Left ventricle myocardium inferior (tissue), 1 donor: ENCODE measurements at regions not wholly inside any gene's neighbourhood (a gene's known extent, or its start where the extent isn't known, plus 50 kb on each side); places are given as distances from the start of the nearest gene placed in this dataset.

Experiments
- DNase-seq: peaks from one replicate; pipeline ENCODE4 v3.0.0-alpha.2; 2020
- H3K27ac ChIP-seq: fragments of 200-600 bp; replicated peaks from 2 replicates; pipeline ENCODE4 v1.8.0; 2021
- H3K27me3 ChIP-seq: fragments of 200-600 bp; 2 replicates; pipeline ENCODE4 v1.8.0; 2021; ENCODE audit warnings: low read depth
- H3K36me3 ChIP-seq: fragments of 200-600 bp; 2 replicates; pipeline ENCODE4 v1.8.0; 2021
- H3K4me1 ChIP-seq: fragments of 200-600 bp; 2 replicates; pipeline ENCODE4 v1.8.0; 2021
- H3K4me3 ChIP-seq: fragments of 200-600 bp; 2 replicates; pipeline ENCODE4 v1.8.0; 2021; ENCODE audit warnings: mild to moderate bottlenecking, moderate library complexity
- H3K9me3 ChIP-seq: fragments of 200-600 bp; replicated peaks from 2 replicates; pipeline ENCODE4 v1.8.0; 2021
- CTCF ChIP-seq: fragments of 200-600 bp; IDR thresholded peaks from 2 replicates; pipeline ENCODE4 v1.8.0; 2021; ENCODE audit warnings: antibody characterized with exemption, mild to moderate bottlenecking, borderline replicate concordance
- intact Hi-C: fragments of 100-400 bp; cut with micrococcal nuclease; formaldehyde crosslinking; loops from one replicate; pipeline ENCODE4 v1.11.0; 2022
- donor health status: DM: no; HTN: yes; CAD: no; lungs with severe emphysema.

DNA sequence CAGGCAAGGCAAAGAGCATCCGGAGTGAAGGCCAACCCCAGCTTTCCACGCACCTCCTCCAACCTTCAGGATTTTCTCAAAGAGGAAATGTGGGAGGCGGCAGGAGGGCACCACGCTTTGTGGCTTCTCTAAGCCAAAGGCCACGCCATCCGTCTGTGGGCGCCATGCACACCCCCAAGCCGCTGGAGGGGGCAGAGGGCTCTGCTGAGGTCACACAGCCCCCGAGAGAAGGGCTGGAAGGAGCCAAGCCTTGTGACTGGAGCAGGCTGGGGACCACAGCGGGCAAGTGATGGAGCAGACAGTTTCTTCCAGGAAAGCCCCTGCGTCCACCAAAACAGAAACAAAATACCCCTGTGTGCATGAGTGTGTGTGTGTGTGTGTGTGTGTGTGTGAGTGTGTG lies 527.4 kb downstream of the BRD1 start:
- Histone ChIP-seq H3K27ac (no peak overlapping the region), H3K4me3 (no peak overlapping the region), H3K36me3 (no peaks in the 10 kb centered on the region), H3K27me3 (peaks cover 71% of the 10 kb centered on the region), H3K4me1 (peaks cover 3% of the 10 kb centered on the region), H3K9me3 (peaks cover under 1% of the 10 kb centered on the region)
- intact Hi-C loops = no loop called here
- no peak for DNase-seq
- TF ChIP-seq CTCF = no peak

- Histone ChIP-seq H3K36me3 (no peaks in the 10 kb centered on the region), H3K27me3 (peaks cover 67% of the 10 kb centered on the region), H3K9me3 (peaks cover 5% of the 10 kb centered on the region), H3K4me3 (no peak overlapping the region), H3K27ac (no peak overlapping the region), H3K4me1 (peaks cover 1% of the 10 kb centered on the region)
- no peak for DNase-seq
- intact Hi-C loops = no loop called here
- no peak for TF ChIP-seq CTCF
Measured at GRCh38 chr22:49299821-49300231, 527.8 kb downstream of the BRD1 start.

DNA sequence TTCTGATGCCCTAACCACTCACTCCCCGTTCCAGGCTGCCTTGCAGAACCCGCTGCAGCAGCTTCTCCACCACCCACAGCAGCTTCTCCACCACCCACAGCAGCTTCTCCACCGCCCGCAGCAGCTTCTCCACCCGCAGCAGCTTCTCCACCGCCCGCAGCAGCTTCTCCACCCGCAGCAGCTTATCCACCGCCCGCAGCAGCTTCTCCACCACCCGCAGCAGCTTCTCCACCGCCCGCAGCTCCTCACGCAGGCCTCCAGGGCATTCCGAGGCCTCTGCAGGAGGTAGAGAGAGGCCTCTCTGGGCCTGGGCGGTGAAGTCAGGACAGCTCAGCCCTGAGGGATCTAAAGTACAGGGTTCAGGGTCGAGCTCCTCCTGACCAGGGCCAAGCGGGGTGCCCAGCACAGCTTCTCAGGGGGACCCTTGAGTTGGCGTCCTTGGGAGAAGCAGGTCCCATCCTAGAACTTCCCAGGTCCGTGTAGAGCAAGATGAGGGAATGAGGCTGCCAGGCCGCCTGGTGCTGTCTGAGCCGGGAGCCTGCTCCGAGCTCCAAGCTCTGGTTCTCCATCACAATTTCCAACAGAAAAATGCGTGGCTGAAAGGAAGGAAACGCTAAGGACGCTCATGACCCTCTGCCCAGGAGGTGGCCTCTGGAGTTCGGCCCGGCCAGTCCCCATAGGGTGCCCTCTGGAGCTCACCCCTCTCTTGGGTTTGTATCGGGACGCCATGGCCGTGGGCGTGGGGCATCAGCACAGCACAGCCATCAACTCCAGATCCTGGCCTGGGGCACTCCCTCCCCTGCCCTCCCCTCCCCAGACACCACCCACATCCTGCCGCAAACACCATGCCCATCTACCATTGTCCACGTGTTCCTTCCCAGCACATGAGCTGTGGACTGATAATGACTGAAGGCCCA lies 528.6 kb downstream of the BRD1 start:
- no peak for DNase-seq
- Histone ChIP-seq H3K27me3 (peaks cover 60% of the 10 kb centered on the region), H3K27ac (no peak overlapping the region), H3K9me3 (peaks cover 12% of the 10 kb centered on the region), H3K4me3 (no peak overlapping the region), H3K36me3 (no peaks in the 10 kb centered on the region), H3K4me1 (no peaks in the 10 kb centered on the region)
- TF ChIP-seq CTCF = no peak
- intact Hi-C loops = no loop called here

DNA sequence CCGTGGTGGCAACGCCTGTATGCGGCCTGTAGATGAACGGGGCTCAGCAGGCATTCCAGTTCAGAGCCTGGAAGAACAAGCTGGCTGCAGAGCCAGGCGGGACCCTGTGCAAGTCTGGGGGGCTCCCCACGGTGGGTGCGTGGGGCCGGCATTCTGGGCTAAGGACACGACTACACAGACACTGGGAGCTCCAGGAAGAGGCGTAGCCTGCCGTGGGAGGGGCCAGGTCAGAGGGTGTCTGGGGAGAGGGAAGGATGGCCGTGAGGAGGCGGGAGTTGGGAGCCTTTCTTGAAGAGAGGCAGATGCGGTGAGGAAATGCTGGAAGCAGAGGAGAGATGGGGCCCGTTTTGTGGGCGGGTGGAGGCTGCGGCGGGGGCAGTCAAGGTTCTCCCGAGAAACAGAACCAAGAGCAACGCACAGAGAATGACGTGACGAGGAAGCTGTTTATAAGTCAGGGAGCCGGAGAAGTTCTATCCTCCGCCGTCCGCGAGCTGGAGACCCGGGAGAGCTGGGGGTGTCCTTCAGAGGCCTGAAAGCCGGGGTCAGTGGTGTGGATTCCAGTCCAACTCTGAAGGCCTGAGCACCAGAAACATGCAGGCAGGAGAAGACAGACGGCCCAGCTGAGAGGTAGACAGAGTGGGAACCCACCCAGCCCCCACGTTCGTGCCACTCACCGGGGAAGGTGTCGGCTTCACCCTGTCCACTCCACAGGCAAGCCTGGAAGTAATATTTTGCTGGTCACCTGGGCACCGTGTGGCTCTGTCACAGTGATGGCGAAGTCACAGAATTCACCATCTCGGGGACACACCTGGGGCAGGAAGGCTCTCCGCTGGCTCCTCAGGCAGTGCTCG lies 529.6 kb downstream of the BRD1 start:
- no peaks in the 10 kb centered on the region for H3K4me1 ChIP-seq
- no peak for DNase-seq
- H3K9me3 ChIP-seq = peaks cover 22% of the 10 kb centered on the region
- peaks cover 50% of the 10 kb centered on the region for H3K27me3 ChIP-seq
- no peaks in the 10 kb centered on the region for H3K36me3 ChIP-seq
- no peak for TF ChIP-seq CTCF
- intact Hi-C loops = no loop called here
- H3K27ac ChIP-seq = no peak overlapping the region
- H3K4me3 ChIP-seq = no peak overlapping the region

DNA sequence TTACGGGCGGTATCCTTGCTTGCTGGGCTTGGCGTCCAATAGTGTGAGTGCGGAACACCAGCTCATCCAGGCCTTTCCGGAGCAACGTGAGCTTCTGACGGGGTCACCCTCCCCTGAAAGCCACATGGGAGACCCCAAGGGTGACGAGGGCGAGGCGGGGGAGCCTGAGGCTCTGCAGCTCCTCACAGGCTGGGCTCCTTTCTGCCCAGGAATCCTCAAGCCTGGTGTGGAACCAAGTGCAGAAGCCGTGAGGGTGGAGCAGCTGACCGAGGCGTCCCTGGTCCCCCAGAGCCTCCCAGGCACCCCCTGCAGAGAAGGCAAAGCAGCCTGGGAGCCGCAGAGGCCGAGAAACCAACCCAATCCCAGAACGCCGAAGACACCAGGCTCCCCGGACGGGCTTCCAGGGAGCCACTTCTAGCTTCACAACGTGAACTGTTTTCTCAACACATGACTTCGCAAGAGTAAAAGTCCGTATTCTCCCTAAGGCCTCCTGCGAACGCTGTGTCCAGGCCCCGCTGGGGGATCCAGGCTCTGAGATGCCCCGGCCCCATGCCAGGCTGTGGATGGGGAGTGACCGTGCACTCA lies 530.3 kb downstream of the BRD1 start:
- Histone ChIP-seq H3K27ac (no peak overlapping the region), H3K4me1 (no peaks in the 10 kb centered on the region), H3K4me3 (no peak overlapping the region), H3K9me3 (peaks cover 29% of the 10 kb centered on the region), H3K27me3 (peaks cover 45% of the 10 kb centered on the region), H3K36me3 (no peaks in the 10 kb centered on the region)
- TF ChIP-seq CTCF = no peak
- no peak for DNase-seq
- intact Hi-C loops = no loop called here
